Astrocyte of the cerebellum (primary cell): ENCODE measurements at regions not wholly inside any gene's neighbourhood (a gene's known extent, or its start where the extent isn't known, plus 50 kb on each side); places are given as distances from the start of the nearest gene placed in this dataset.

Experiments
- DNase-seq: peaks from one replicate; pipeline ENCODE4 v3.0.0-alpha.2; 2011; ENCODE audit warnings: low read depth
- H3K4me3 ChIP-seq: 2 replicates; pipeline ENCODE4 v1.5.1; 2011; ENCODE audit warnings: mild to moderate bottlenecking, low read depth, low read length, moderate library complexity
- in situ Hi-C: cut with HindIII; loops from 2 replicates; pipeline ENCODE4 v1.10.0; 2017; ENCODE audit warnings: low sequenced_read_pairs
- TF ChIP-seq, protein P1 (sequence below): IDR thresholded peaks from 2 replicates; pipeline ENCODE4 v1.5.1; 2012; ENCODE audit warnings: low read length, low read depth, moderate library complexity, mild to moderate bottlenecking; ENCODE audit errors: missing control alignments

DNA sequence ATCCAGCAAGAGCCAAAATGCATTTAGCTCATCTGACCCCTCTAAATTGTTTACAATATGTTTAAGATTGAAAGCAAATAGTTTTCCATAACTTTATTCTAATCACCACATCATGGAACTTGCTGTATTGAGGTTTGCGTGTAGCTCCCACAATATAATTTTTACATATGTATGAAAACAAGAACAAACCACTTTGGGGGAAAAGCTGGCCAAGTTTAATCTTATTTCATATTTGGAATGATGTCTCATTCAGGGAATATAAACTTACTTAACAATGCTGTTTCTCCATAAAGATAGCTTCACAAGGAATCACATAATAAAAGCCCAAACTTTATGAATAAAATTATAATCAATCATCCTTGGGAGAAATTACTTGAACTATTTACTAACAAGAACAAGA is 194.6 kb upstream of the PCSK5 start:
- TF ChIP-seq, protein P1, sequence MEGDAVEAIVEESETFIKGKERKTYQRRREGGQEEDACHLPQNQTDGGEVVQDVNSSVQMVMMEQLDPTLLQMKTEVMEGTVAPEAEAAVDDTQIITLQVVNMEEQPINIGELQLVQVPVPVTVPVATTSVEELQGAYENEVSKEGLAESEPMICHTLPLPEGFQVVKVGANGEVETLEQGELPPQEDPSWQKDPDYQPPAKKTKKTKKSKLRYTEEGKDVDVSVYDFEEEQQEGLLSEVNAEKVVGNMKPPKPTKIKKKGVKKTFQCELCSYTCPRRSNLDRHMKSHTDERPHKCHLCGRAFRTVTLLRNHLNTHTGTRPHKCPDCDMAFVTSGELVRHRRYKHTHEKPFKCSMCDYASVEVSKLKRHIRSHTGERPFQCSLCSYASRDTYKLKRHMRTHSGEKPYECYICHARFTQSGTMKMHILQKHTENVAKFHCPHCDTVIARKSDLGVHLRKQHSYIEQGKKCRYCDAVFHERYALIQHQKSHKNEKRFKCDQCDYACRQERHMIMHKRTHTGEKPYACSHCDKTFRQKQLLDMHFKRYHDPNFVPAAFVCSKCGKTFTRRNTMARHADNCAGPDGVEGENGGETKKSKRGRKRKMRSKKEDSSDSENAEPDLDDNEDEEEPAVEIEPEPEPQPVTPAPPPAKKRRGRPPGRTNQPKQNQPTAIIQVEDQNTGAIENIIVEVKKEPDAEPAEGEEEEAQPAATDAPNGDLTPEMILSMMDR: no peak
- no peak for DNase-seq
- no peak overlapping the region for H3K4me3 ChIP-seq
- in situ Hi-C loops: no loop called here

DNA sequence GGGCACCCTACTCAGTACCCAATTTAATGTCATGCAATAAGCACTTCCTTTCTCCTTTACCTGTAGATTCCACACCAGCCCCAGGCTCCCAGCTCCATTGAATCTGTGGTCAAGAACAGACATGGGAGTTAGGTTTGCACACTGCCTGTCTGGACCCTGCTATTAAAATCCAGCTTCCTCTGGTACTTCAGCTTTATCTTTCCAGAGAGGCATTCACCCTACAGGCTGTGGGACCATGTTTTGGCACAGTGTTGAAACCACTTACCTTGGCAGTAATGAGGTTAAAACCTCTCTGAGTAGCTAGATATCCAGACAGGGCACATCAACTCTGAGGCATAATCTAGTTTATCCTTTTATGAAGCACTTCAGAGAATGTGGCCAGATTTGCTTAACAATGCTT is 191.5 kb upstream of the PCSK5 start:
- no peak for DNase-seq
- H3K4me3 ChIP-seq: no peak overlapping the region
- in situ Hi-C loops: no loop called here
- TF ChIP-seq, protein P1: no peak

DNA sequence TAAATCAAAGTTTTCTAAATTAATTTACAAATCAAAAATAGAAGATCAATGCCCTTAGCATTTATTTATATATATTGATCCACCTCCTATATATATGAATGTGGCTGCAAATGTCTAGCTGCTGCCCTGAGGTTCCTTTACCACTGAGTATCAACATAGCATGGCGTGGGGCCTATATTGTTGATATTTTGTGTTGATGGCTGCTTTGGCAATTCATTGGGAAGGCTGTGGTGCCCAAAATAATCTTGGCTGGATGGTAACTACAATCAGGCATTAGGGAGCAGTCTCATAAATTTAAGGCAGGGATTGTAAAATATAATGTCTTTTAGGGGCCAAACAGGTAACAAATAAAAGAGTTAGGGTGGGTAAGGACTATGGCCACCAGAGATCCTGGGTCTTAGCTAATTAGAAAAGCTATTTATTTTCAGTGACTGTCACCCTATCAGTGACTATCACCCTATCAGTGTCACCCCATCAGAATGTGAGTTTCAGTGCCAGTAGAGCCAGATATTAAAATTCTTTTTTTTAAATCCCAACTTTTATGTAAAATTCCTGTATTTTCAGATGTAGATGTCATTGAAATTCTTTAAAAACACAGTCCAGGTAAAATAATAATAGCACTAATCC is 190.7 kb upstream of the PCSK5 start:
- H3K4me3 ChIP-seq: no peak overlapping the region
- TF ChIP-seq, protein P1: no peak
- in situ Hi-C loops: no loop called here
- DNase-seq: no peak

DNA sequence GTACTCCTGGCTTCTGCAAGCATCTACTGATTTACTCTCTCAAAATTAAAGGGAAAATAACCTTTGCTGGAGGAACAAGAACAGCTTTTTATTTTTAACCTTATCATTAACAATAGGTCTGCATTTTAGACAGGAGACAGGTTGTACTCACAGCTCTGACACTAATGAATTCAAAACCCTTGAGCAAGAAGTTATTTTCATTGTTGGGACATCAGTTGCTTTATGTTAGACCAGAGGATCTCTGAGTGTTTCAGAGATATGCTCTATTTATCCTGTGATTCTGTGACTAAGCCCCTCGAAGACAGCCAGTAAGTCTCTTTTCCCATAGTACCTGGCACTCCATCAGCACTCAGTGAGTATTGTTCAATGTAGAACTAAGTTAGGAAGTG is 190.2 kb upstream of the PCSK5 start:
- DNase-seq: no peak
- in situ Hi-C loops: no loop called here
- TF ChIP-seq, protein P1: no peak
- no peak overlapping the region for H3K4me3 ChIP-seq

DNA sequence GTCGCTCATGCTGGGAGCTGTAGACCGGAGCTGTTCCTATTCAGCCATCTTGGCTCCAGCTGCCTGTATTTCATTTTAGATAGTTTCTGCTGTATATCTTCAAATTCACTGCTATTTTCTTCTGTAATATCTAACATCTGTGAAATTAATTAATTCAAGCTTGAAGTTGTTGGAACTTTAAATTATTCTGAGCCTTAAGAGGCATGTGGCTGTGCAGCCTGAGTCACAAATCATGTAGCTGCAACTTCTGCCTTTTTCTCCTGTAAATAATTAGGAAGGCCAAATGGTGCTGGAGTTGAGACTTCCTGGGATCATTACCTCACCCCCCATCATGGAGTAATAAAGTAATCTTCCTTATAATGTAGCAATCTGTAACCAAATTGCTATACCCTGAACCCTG is 183.3 kb upstream of the PCSK5 start:
- H3K4me3 ChIP-seq: no peak overlapping the region
- TF ChIP-seq, protein P1: no peak
- in situ Hi-C loops: loop anchor here (5.0 kb wide), 1 partner anchor 105 kb away; no protein-coding TSS in a partner anchor
- no peak for DNase-seq

DNA sequence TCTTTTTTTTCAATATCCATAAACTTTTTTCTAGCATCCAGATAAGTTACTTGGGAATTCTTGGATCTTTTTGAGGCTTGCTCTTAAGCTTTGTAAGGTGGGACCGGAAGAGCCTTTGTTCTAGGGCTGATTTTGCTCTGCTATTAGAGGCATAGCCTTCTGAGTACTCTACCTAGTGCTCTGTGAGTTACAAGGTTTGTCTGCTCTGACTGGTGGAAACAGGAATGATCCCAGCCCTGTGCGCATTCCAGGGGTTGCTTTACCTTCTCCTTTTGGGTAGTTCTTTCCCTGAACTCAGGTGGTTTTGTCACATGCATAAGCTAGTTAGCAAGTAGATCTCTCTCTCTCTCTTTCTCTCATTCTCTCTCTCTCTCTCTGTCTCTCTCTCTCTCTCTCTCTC is 180.8 kb upstream of the PCSK5 start:
- DNase-seq: no peak
- TF ChIP-seq, protein P1: no peak
- H3K4me3 ChIP-seq: no peak overlapping the region
- in situ Hi-C loops: loop anchor here (5.0 kb wide), 1 partner anchor 103 kb away; no protein-coding TSS in a partner anchor

DNA sequence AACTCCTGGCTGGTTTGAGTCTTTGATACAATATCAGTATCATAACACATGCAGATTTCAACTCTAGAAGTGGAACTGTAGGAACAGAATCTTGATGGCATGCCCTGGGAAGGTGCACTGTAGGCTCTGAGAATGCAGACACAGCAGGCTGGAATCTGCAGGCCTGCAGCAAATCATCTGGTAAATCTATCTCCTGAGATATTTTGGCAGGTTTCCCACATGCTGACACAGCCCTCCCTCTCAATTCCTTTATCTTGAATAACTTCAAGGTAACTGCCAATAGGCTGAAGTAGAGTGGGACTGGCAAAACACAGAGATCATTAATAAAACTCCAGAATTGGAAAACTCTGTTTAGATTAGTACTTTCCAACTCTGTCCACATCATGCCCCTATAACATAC is 177.8 kb upstream of the PCSK5 start:
- H3K4me3 ChIP-seq: no peak overlapping the region
- DNase-seq: peak; percentile 36
- TF ChIP-seq, protein P1: no peak
- in situ Hi-C loops: no loop called here
